ENCODE measurements at regions not wholly inside any gene's neighbourhood (a gene's known extent, or its start where the extent isn't known, plus 50 kb on each side); places are given as distances from the start of the nearest gene placed in this dataset.

DNA sequence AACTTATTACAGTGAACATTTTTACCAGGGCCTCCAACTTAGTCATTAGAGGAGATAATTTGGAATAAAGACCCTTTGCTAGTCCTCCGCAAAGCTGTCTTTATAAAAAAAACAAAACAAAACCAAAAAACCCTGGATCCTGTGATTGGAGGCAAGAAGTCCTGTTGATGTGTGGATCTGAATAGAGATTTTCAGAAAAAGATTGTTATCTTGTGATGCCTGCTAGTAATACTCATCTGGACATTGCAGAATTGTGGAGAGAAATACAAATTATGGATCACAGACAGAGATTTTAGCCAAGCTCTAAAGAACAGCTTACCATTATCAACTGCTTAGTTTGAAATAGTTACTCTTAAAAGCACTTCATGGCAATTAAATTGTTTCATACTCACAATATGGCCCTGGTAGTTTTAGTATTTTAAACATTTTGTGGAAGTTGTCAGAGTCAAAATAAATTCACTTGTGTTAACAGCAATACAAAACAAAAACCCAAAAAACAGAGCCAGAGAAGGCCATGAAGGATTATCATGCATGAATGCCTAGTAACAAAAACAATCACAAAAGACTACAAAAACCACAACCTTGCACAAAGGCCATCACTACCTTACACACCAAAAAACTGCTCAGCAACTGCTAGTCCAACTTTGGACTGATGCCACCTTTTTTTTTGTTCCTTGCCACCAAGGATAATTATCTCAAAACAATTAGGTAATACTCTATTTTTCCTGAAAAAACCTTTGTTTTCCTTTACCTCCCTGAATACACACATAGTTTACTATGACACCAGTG lies 514.5 kb upstream of the SLIT2 start:
- TF ChIP-seq ZNF70 (CRISPR knock-in tag; IDR thresholded peaks at IDR 0.05): no peak
- no peak for TF ChIP-seq BACH2 (CRISPR knock-in tag; IDR thresholded peaks at IDR 0.05; ENCODE audit: borderline replicate concordance)
- TF ChIP-seq, protein P1, sequence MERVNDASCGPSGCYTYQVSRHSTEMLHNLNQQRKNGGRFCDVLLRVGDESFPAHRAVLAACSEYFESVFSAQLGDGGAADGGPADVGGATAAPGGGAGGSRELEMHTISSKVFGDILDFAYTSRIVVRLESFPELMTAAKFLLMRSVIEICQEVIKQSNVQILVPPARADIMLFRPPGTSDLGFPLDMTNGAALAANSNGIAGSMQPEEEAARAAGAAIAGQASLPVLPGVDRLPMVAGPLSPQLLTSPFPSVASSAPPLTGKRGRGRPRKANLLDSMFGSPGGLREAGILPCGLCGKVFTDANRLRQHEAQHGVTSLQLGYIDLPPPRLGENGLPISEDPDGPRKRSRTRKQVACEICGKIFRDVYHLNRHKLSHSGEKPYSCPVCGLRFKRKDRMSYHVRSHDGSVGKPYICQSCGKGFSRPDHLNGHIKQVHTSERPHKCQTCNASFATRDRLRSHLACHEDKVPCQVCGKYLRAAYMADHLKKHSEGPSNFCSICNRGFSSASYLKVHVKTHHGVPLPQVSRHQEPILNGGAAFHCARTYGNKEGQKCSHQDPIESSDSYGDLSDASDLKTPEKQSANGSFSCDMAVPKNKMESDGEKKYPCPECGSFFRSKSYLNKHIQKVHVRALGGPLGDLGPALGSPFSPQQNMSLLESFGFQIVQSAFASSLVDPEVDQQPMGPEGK (CRISPR knock-in tag; IDR thresholded peaks at IDR 0.05; ENCODE audit: borderline replicate concordance): no peak
- no peak for TF ChIP-seq CSDC2 (CRISPR knock-in tag; IDR thresholded peaks at IDR 0.05)
- TF ChIP-seq TOX (CRISPR knock-in tag; IDR thresholded peaks at IDR 0.05; ENCODE audit: borderline replicate concordance): no peak
- TF ChIP-seq TCF4 (CRISPR knock-in tag; IDR thresholded peaks at IDR 0.05; ENCODE audit: borderline replicate concordance): no peak

Measured in SK-N-SH treated with all-trans-retinoic acid at 6 μM for 48 hours (cell line).